Caco-2 (cell line): ENCODE measurements at regions not wholly inside any gene's neighbourhood (a gene's known extent, or its start where the extent isn't known, plus 50 kb on each side); places are given as distances from the start of the nearest gene placed in this dataset.

Source experiments
- BruUV-seq: library from RNA; stranded (reverse); fragments of 400-500 nt; replicated peaks from 2 replicates; lab custom pipeline; 2021; lab: Mats Ljungman, UMichigan
- CTCF ChIA-PET: fragments of 300-600 bp; sonication (Branson Sonifier 250); formaldehyde crosslinking; loops from one replicate; lab custom pipeline; 2022; ENCODE audit warnings: antibody characterized with exemption; lab: Charles Lee
- POLR2A ChIA-PET: fragments of 300-600 bp; sonication (Branson Sonifier 250); formaldehyde crosslinking; loops from one replicate; lab custom pipeline; 2022; ENCODE audit warnings: antibody characterized with exemption; lab: Charles Lee
- DNase-seq, 2 experiments: peaks; one replicate each; pipeline versions ENCODE4 v3.0.0 to v3.0.0-alpha.2; 2020 to 2022
- H3K27me3 ChIP-seq: replicated peaks from 2 replicates; pipeline ENCODE4 v1.6.0; 2011; ENCODE audit warnings: low read length; ENCODE audit not compliant: control insufficient read depth, insufficient read depth
- H3K36me3 ChIP-seq: 2 replicates; pipeline ENCODE4 v1.5.1; 2011; ENCODE audit warnings: low read length; ENCODE audit not compliant: control insufficient read depth, insufficient read depth
- H3K4me1 ChIP-seq: fragments of 250-450 bp; sonication (Bioruptor Pico); 2 replicates; pipeline ENCODE4 v1.5.1; 2020; ENCODE audit warnings: mild to moderate bottlenecking
- H3K4me3 ChIP-seq: 2 replicates; pipeline ENCODE4 v1.5.1; 2011; ENCODE audit warnings: low read depth, mild to moderate bottlenecking, control low read depth, low read length
- H3K9me3 ChIP-seq: fragments of 250-450 bp; sonication (Bioruptor Pico); 2 replicates; pipeline ENCODE4 v1.5.1; 2020; ENCODE audit warnings: mild to moderate bottlenecking, moderate library complexity
- H3K27ac Mint-ChIP-seq: one replicate; pipeline ENCODE4 v1.8.0; 2022; ENCODE audit warnings: mixed read lengths; ENCODE audit not compliant: unreplicated experiment
- H3K27me3 Mint-ChIP-seq: one replicate; pipeline ENCODE4 v1.8.0; 2022; ENCODE audit warnings: mixed read lengths; ENCODE audit not compliant: insufficient read depth, unreplicated experiment
- H3K36me3 Mint-ChIP-seq: one replicate; pipeline ENCODE4 v1.8.0; 2022; ENCODE audit warnings: mild to moderate bottlenecking, mixed read lengths; ENCODE audit not compliant: insufficient read depth, unreplicated experiment
- H3K4me1 Mint-ChIP-seq: one replicate; pipeline ENCODE4 v1.8.0; 2022; ENCODE audit warnings: low read depth, mixed read lengths; ENCODE audit not compliant: unreplicated experiment
- H3K4me3 Mint-ChIP-seq: one replicate; pipeline ENCODE4 v1.8.0; 2022; ENCODE audit warnings: mild to moderate bottlenecking, moderate library complexity, mixed read lengths; ENCODE audit not compliant: unreplicated experiment
- H3K9me3 Mint-ChIP-seq: one replicate; pipeline ENCODE4 v1.8.0; 2022; ENCODE audit warnings: mixed read lengths; ENCODE audit not compliant: unreplicated experiment
- CTCF ChIP-seq, 2 experiments: fragments of 200-600 bp in 1 of 2; IDR thresholded peaks; 1 replicate in 1 of 2; 2 replicates in 1 of 2; pipeline versions ENCODE4 v1.5.1 to v1.8.0; 2011 to 2022; ENCODE audit warnings: antibody characterized with exemption in 1 of 2, control low read depth in 1 of 2, inconsistent platforms in 1 of 2, low read depth in 1 of 2, low read length in 1 of 2, mild to moderate bottlenecking in 1 of 2, moderate library complexity in 1 of 2; ENCODE audit not compliant: insufficient read depth in 1 of 2, severe bottlenecking in 1 of 2, unreplicated experiment in 1 of 2
- intact Hi-C: fragments of 100-400 bp; cut with micrococcal nuclease; formaldehyde crosslinking; loops from one replicate; pipeline ENCODE4 v1.10.0; 2022; ENCODE audit not compliant: unreplicated experiment

- Mint-ChIP-seq H3K27me3 (peaks cover 18% of the 10 kb centered on the region), H3K4me3 (no peak overlapping the region), H3K4me1 (no peaks in the 10 kb centered on the region), H3K27ac (no peak overlapping the region), H3K36me3 (no peaks in the 10 kb centered on the region), H3K9me3 (no peaks in the 10 kb centered on the region)
- Histone ChIP-seq H3K4me3 (no peak overlapping the region), H3K9me3 (no peaks in the 10 kb centered on the region), H3K36me3 (no peaks in the 10 kb centered on the region), H3K27me3 (0 out of 2 replicates have a peak, but pooled peaks cover 1% of the 10 kb centered on the region), H3K4me1 (no peaks in the 10 kb centered on the region)
- no peak for DNase-seq
- POLR2A ChIA-PET = no interaction called here
- CTCF ChIA-PET = interaction anchor here (0.6 kb wide), 1 partner anchor 983 kb away, joined by 3 read pairs; no protein-coding TSS in a partner anchor
- no TSS peak for BruUV-seq
- TF ChIP-seq CTCF (IDR thresholded peaks at IDR 0.05; ENCODE audit: insufficient read depth in 1 of 2, low read depth in 1 of 2, low read length in 1 of 2, severe bottlenecking in 1 of 2, unreplicated experiment in 1 of 2) = no peak
- intact Hi-C loops = no loop called here
Observed at GRCh38 chr1:181206513-181206912, 118.0 kb downstream of the IER5 start.

DNA sequence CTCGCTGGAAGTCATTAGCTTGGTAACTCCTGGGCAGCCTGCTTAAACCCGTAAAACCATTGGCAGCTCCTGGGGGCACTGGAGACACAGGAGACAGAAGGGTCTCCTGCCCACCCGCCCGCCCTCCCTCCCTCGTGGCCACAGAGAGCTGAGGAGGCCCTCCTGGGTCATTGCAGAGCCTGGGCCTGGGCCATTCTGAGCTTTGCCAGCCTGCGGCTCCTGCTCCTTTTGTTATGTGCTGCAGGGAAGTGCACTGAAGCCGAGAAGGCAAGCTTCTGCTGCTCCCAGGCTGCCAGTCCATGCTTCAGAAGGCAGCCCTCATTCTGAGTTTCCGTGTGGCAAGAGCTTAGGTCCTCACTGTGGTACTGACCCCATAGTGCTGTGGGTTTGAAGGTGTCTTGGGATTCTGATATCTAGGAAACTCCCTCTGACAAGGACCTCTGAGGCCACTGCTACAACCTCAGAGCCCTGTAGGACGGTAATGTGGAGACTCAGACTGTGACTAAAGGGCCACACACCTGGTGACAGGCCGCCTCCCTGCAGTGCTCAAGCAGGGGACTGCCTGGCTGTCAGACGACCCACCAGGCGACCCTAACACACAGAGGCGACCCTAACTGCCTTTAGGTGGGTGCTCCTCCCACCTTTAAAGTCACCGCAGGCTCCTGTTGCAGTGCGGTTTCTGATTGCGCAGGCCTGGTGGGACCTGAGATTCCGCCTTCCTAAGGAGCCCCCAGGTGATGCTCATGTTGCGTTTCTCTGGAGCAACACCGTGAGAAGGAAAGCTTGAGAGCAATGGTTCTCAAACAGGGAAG, 118.7 kb downstream of the IER5 start:
- Histone ChIP-seq H3K4me3 (no peak overlapping the region), H3K4me1 (no peaks in the 10 kb centered on the region), H3K36me3 (no peaks in the 10 kb centered on the region), H3K9me3 (no peaks in the 10 kb centered on the region), H3K27me3 (0 out of 2 replicates have a peak, but pooled peaks cover 1% of the 10 kb centered on the region)
- H3K4me1 Mint-ChIP-seq = no peaks in the 10 kb centered on the region
- ChIA-PET CTCF (interaction anchor here (0.6 to 1.1 kb wide), 2 partner anchors 218 to 984 kb away, joined by 3 read pairs; no protein-coding TSS in a partner anchor), POLR2A (no interaction called here)
- DNase-seq = no peak
- H3K36me3 Mint-ChIP-seq = no peaks in the 10 kb centered on the region
- peaks cover 18% of the 10 kb centered on the region for H3K27me3 Mint-ChIP-seq
- H3K27ac Mint-ChIP-seq = no peak overlapping the region
- no peak overlapping the region for H3K4me3 Mint-ChIP-seq
- TF ChIP-seq CTCF (IDR thresholded peaks at IDR 0.05; ENCODE audit: insufficient read depth in 1 of 2, low read depth in 1 of 2, low read length in 1 of 2, severe bottlenecking in 1 of 2, unreplicated experiment in 1 of 2) = no peak
- intact Hi-C loops = no loop called here
- no peaks in the 10 kb centered on the region for H3K9me3 Mint-ChIP-seq
- no TSS peak for BruUV-seq

GRCh38 chr1:181208083-181208482, 119.6 kb downstream of the IER5 start:
- no peak for TF ChIP-seq CTCF (IDR thresholded peaks at IDR 0.05; ENCODE audit: insufficient read depth in 1 of 2, low read depth in 1 of 2, low read length in 1 of 2, severe bottlenecking in 1 of 2, unreplicated experiment in 1 of 2)
- ChIA-PET CTCF (interaction anchor here (1.1 kb wide), 1 partner anchor 217 kb away, joined by 3 read pairs; no protein-coding TSS in a partner anchor), POLR2A (no interaction called here)
- H3K9me3 ChIP-seq = no peaks in the 10 kb centered on the region
- H3K9me3 Mint-ChIP-seq = no peaks in the 10 kb centered on the region
- no peaks in the 10 kb centered on the region for H3K4me1 ChIP-seq
- H3K4me3 ChIP-seq = no peak overlapping the region
- intact Hi-C loops = no loop called here
- H3K36me3 ChIP-seq = no peaks in the 10 kb centered on the region
- H3K27me3 Mint-ChIP-seq = peaks cover 13% of the 10 kb centered on the region
- no peak overlapping the region for H3K27ac Mint-ChIP-seq
- DNase-seq = no peak
- BruUV-seq = no TSS peak
- H3K4me1 Mint-ChIP-seq = no peaks in the 10 kb centered on the region
- 0 out of 2 replicates have a peak, but pooled peaks cover 1% of the 10 kb centered on the region for H3K27me3 ChIP-seq
- H3K36me3 Mint-ChIP-seq = no peaks in the 10 kb centered on the region
- no peak overlapping the region for H3K4me3 Mint-ChIP-seq
